HL-60/S4 (cell line): ENCODE measurements at regions not wholly inside any gene's neighbourhood (a gene's known extent, or its start where the extent isn't known, plus 50 kb on each side); places are given as distances from the start of the nearest gene placed in this dataset.
"Not testable (repeated sequence)": the region's sequence is repeated elsewhere in the genome, so short reads cannot be mapped to it uniquely, and the experiment has no call there.

ENCODE experiments used
- in situ Hi-C: fragments of 300-500 bp; cut with MboI; formaldehyde crosslinking; loops from 2 replicates; pipeline ENCODE4 v1.14.3; 2022; ENCODE audit warnings: low sequenced_read_pairs

DNA sequence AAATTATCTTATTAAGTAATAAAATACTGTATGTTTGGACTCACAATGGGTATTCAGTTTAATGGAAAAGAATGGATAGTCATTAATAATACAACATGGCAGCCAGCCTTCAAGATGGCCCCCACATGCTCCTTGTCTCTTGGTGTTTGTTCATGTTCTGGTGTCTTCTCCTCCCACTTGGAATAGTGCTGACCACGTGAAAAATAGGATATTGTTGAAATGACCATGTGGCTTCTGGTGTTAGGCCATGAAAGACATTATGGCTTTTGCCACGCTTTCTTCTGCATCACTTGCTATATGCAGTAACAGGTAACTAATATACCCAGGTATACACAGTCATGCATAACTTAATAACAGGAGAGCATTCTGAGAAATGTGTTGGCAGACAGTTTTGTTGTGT, 341.0 kb downstream of the KCNJ2 start:
- in situ Hi-C loops: no loop called here

DNA sequence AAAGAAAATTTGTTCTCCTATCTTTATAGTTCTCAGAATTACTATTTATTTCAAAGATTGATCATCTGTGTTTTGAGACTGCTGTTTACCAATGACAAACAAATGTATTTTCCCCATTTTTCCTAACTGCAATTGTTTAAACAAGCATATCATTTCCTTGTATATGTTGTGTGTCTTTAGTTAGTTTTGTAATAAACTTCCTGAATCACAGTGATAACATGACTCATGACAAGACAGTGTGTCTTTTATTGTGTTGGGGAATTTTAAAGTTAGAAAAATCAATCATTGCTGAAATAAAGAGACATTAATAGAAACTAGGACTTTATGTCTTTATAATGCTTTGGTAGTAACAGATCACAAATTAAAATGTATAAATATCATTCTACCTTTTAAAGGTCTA, 348.5 kb downstream of the KCNJ2 start:
- in situ Hi-C loops: no loop called here

- in situ Hi-C loops: no loop called here
Measured at GRCh38 chr17:70519300-70519699, 350.0 kb downstream of the KCNJ2 start.

GRCh38 chr17:70520447-70520846, 351.1 kb downstream of the KCNJ2 start:
- in situ Hi-C loops: no loop called here

GRCh38 chr17:70520956-70521355, 351.6 kb downstream of the KCNJ2 start:
- in situ Hi-C loops: no loop called here

DNA sequence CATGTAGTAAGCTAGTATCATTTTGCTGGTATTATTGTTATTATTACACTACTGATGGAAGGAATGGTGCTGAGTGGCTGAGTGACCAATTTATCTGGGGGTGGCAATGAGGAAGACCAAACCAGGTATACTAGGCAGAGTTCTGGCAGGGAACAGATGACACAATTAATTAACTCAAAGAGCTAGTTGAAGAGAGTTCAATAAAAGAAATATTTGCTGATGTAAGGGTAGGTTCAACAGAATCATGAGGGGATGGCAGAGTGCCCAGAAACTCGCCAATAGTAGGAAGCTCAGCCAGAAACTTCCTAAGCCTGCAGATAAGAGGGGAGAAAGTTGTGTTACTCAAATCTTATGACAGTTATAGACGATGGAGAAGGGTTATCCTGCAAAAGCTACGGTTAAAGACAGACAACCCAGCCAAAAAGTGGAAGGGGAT, 352.5 kb downstream of the KCNJ2 start:
- in situ Hi-C loops: no loop called here

GRCh38 chr17:70523426-70523825, 354.1 kb downstream of the KCNJ2 start:
- in situ Hi-C loops: no loop called here

DNA sequence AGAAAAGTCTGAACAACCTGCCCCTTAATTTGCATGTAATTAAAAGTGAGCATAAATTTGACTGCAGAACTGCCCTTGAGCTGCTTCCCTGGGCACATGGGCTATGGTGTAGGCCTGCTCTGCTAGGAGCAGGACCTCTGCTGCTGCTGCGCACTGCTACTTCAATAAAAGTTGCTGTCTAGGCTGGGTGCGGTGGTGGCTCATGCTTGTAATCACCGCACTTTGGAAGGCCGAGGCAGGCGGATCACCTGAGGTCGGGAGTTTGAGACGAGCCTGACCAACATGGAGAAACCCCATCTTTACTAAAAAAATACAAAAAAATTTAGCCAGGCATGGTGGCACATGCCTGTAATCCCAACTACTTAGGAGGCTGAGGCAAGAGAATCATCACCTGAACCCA, 355.7 kb downstream of the KCNJ2 start:
- in situ Hi-C loops: not testable (repeated sequence)

DNA sequence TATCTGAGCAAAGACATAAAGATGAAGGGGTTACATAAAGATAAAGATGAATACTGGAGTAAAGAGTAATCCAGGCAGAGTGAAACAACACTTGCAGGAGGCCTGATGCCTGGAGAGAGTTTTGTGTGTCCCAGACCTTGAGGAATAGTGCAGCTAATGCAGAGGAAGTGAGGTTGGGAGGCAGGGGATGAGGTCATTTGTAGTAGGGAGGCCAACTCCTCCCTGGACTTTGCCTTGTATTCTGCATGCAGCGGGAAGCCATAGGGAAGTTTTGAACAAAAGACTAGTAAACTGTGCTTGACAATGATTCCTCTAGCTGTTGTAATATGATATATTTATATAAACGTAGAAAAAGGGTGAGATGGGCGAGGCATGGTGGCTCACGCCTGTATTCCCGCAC, 356.6 kb downstream of the KCNJ2 start:
- in situ Hi-C loops: no loop called here

DNA sequence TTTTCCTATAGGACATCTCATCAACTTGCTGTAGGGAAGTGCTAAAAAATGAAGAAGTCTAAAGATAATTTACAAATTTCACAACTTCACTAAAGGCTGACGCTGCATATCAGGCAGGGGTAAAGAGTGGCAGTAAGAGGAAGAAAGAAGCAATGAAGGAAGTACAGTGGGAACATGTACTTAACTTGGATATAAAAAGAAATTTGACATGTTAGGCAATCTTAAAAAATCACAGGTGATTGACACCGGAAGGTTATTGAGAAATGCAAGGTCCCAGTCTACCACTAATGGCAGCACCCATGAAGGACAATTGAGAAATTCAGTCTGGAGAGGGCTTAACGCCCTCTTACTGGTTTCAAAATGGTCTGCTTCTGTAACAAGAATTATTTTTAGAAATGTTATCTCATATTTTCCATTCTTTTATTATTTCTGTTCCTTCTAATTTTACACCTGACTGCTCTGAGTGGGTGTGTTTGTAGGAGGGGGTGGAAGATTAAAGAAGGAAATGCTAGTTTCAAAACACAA, 358.1 kb downstream of the KCNJ2 start:
- in situ Hi-C loops: no loop called here

DNA sequence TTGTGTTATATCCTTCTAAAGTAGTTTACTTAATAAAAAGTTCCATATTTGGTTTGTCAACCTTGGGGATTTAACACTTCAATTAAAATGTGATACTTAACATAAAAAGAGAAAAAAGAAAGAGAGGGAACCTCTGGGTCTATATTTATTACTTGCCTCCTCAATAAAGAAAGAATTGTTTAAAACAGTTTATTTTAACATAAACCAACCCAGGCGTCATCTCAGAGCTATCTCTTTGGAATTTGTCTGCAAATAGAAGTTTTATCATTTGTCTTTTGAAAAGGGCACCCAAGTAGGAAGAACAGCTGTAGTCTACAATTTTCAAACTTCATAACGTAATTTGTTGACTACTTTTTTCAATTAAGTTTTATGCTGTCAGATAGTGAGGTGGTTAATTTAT, 364.1 kb downstream of the KCNJ2 start:
- in situ Hi-C loops: no loop called here

GRCh38 chr17:70535986-70536385, 366.7 kb downstream of the KCNJ2 start:
- in situ Hi-C loops: no loop called here

DNA sequence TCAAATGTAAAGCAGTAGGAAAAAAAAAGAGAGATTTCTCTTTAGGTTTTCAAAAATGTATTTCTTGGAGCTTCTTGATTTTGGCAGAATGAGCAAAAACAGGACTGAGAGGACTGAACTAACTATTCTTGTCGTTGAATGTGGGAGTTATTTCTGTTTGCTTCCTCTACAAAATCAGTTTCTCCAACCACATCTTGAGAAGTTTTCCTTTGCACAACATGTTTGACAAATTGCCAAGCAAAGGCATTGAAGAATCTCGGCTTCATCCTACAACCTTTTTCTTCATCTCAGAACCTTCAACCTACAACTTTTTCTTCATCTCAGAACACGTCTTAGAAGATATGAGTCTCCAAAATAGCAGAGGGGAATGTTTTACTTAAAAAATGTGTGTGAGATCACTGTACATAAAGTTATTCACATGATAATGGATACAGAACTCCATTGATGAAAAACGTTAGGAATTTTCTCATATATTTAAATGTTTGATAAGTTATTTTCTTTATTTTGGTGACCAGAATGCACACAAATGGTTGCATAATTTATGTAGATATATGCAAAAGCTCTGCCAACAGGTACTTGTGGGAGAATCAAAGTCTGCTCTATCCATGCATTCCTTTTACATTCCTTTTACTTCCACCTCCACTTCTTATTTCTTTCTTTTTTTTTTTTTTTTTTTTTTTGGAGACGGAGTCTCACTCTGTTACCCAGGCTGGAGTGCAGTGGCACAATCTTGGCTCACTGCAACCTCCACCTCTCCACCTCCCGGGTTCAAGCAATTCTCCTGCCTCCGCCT, 370.0 kb downstream of the KCNJ2 start:
- in situ Hi-C loops: no loop called here

DNA sequence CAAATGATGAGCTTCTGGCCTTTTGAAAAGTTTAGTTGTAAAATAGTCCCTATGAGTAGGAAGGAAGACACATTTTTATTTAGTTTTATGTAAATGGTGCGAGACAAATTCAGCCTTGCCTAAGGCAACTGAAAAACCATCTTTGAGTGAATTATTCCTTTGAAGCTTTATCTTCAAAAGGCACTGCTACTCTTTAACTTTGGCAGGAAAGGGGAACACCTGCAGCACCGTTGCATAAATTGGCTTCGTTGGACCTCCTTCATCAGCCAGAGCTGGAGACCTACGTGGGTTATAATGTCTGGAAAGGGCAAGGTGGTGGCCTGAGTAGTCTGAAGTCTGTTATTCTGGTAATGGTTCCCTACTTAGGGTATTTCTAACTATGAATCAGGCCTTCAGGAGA, 373.5 kb downstream of the KCNJ2 start:
- in situ Hi-C loops: no loop called here

DNA sequence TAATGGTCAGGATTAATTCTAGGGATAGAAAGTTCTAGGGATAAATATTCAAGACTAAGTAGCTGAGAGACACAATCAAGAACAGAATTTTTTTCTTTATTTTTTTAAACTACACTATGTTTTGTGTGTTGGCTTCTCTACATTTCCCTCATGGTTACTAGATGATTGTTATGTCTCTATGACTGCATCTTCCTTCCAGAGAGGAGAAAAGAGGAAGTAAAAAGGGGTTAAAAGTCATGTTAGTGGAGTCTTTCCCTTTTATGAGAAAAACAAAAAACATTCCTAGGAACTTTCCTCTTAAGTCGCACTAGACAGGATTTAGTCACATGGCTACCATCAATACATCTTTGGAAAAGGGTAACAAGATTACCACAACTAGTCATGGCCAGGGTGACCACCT, 375.0 kb downstream of the KCNJ2 start:
- in situ Hi-C loops: no loop called here

GRCh38 chr17:70552230-70552981, 383.1 kb downstream of the KCNJ2 start:
- in situ Hi-C loops: no loop called here

DNA sequence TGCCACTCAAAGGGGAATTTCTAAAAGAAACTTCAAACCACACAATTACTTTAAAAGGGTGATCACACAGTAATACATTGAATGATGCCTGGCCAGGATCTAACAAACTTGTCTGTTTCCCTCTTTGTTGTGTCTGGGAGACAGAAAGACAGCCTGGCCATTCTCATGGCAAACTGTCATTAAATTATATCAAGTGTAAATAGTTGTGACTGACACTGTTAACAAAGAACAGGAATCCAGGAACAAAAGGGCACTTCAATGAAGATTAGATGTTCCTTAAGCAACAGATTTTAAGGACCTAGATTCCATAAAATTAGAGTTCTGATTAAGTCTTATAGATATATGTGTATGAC, 383.6 kb downstream of the KCNJ2 start:
- in situ Hi-C loops: no loop called here

- in situ Hi-C loops: no loop called here
Measured at GRCh38 chr17:70555723-70556122, 386.4 kb downstream of the KCNJ2 start.

GRCh38 chr17:70558821-70559220, 389.5 kb downstream of the KCNJ2 start:
- in situ Hi-C loops: no loop called here

DNA sequence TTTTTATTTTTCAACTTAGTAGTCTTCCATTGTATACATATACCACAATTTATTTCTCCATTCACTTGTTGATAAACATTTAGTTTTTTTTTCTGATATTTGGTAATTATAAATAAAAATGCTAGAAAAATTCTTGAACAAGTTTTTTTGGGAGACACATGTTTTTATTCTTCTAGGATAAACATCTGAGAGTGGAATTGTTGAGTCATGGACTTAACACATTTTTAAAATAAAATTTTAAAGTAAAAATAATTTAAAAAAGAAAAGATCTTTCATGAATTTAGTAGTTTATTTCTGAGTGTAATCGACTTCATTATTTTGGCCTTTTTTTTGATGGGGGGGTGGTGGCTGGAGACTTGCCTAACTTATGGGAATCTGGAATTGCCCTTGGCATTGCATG, 391.1 kb downstream of the KCNJ2 start:
- in situ Hi-C loops: no loop called here

DNA sequence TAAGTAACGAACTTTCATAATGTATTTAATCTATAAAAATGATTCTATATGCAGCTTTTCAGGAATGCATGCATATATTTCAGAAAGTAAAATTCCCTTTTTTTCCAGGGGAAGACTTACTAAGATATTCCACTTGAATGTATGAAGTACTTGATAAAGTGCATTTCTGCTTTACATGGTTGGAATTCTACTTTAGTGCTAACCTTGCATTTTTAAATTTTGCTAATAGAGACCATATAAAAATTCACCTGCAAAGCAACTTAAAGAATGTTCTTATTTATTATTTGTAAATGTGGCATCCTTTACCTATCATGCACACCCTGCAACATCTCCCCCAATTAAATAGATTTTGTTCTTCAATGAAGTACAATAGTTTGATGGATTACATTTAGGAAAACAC, 392.8 kb downstream of the KCNJ2 start:
- in situ Hi-C loops: no loop called here

- in situ Hi-C loops: no loop called here
Measured at GRCh38 chr17:70563281-70563820, 394.0 kb downstream of the KCNJ2 start.
